NCI-H1105 treated with DMSO at 0.1 percent for 48 hours (cell line): ENCODE measurements at regions not wholly inside any gene's neighbourhood (a gene's known extent, or its start where the extent isn't known, plus 50 kb on each side); places are given as distances from the start of the nearest gene placed in this dataset.
"Not testable (repeated sequence)": the region's sequence is repeated elsewhere in the genome, so short reads cannot be mapped to it uniquely, and the experiment has no call there.

Experiments used
- DNase-seq: peaks from one replicate; lab custom pipeline; 2025; lab: John Stamatoyannopoulos, UW

DNA sequence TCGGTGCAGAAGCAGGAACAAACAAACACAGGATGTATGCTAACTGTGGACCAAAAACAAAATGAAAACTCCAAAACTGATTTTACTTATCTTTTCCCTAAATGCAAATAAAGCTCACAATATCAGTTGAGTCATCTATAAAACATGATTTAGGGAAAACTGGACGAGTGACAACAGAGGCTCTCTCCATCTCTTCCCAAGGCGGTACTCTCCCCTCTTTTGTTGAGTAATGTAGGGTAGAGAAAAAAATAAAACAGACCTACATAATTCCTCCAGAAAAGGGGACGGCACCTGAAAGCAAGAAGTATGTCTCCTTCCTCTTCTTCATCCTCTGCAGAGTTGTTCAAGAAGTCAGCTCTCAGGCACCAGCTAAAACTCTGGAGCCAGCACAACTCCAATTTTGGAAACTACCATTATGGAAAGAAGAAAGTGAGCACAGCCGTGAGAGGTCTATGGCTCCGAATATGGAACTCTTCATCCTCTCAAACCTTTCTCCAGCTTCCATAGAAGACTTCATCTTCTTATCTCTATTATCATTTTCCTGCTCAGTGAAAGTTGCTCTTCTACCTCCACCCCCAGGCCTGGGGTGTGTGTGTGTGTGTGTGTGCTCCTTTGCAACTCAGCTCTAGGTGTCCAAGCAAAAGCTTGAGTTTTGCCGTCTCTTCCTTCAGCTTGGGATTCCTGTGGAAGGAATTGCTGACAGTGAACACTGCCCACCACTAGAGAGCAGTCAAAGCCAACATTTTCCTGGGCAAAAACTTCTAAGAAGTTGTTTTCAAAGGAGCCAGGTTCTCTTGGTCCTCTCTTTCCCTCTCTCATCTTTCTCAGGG, 155.4 kb downstream of the DIO2 start:
- peak; percentile 47 for DNase-seq

DNA sequence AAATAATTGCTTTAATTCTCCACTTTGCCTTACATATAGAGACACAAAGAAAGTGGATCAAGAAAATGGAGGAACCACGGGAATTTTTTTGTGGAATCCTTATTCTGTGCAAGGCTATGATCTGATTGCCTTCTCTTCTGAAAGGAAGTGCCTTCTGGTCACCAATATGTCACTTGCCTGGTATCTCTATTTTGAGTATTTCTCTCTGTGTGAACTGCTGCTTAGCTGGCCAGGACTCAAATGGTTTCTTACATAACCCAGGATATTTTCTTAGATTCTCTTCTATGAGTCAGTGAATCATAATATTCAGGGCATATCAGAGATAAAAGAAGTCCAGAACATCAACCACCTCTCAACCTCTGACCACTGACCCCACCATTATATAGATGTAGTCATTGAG, 156.1 kb downstream of the DIO2 start:
- no peak for DNase-seq

DNA sequence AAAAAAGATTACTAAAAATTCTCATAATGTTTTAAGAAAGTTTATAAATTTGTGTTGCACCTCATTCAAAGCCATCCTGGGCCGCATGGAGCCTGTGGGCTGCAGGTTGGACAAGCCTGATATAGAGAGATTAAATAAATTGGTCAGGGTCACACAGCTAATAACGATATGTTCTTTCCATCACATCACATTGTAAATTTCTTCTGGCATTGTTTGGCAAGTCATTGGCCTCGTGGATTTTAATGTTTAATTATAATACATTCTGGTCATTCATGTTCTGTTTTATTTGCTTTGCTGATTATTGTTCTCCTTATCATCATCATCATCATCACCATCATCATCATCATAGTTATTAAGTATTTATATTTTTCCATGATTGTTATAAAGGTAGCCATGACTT, 157.3 kb downstream of the DIO2 start:
- DNase-seq = no peak

DNA sequence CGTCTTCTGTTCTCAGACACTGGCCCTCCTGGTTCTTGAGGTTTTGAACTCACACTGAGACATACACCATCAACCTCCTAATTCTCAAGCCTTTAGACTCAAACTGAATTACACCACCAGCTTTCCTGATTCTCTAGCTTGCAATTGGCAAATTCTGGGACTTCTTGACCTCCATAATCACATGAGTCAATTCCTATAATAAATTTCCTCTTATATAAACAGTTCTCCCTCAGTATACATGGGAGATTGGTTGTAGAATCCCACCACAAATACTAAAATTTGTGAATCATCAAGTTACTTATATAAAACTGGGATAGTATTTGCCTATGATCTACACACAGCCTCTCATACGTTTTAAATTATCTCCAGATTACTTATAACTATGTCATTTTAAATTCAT, 162.2 kb downstream of the DIO2 start:
- DNase-seq = no peak

DNA sequence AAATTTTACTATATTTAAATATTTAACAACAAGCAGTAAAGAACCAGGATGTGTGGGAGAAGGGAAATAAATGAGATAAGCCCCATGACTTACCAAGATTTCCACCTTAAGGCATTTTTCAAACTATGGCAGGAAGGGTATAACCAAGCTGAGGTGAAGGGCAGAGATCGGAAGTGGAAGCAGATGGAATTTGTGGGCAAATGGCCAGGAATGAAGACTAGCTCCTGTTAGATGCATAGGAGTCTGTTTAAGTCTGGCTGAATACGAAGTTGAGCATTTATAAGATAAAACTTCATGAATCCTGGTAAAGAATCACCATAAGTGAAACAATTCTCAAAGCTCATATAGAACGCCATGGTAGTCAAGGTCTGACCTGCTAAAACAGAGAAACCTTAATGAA, 163.5 kb downstream of the DIO2 start:
- peak; percentile 10 for DNase-seq

DNA sequence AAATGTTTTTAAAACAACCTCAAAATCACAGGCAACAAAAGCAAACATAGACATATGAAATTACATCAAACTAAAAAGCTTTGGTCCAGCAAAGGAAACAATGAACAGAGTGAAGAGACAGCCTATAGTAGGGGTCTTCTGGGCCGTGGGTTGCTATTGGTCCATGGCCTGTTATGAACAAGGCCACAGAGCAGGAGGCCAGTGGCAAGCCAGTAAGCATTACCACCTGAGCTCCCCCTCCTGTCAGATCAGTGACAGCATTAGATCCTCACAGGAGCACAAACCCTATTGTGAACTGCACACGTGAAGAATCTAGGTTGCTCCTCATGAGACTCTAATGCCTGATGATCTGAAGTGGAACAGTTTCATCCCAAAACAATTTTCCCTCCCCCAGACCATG, 174.0 kb downstream of the DIO2 start:
- DNase-seq = no peak

DNA sequence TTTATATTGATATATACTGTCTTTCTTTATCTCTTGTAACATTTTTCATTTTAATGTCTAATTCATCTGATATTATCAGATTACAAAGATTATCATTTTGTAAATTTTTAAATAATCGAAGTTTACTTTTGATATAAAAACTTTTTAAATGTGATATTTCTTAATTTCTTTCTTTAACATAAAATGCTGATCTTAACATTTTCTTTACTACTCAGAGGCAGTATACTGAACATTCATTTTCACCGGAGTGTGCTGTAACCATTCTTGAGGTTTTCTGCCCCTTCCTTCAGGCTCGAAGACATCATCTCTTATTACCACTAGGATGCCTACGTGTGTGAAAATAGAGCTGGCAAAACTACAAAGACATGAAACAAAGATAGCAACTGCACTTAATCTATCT, 186.9 kb downstream of the DIO2 start:
- DNase-seq = no peak

DNA sequence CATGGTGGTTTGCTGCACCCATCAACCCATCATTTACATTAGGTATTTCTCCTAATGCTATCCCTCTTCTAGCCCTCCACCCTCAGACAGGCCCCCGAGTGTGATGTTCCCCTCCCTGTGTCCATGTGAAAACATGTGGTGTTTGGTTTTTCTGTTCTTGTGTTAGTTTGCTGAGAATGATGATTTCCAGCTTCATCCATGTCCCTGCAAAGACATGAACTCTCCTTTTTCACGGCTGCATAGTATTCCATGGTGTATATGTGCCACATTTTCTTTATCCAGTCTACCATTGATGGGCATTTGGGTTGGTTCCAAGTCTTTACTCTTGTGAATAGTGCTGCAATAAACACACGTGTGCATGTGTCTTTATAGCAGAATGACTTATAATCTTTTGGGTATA, 192.8 kb downstream of the DIO2 start:
- DNase-seq = not testable (repeated sequence)

DNA sequence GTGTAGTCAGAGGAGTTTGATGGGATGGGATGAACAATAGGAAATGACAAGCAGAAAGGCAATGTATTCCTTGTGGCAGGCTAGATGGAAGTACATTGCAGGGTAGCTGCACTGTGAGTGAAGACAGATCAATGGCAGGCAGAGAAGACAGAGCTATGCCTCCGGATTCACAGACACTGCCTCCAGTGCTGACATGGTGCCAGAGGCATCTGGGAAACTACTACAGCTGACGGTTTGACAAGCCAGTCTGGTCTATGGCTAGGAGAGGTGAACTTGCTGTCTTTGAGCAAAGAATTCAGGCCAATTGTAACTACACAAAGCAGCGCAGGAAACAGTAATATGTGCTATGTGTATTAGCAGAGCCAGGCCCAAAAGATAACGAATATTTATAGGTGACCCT, 193.5 kb downstream of the DIO2 start:
- no peak for DNase-seq

DNA sequence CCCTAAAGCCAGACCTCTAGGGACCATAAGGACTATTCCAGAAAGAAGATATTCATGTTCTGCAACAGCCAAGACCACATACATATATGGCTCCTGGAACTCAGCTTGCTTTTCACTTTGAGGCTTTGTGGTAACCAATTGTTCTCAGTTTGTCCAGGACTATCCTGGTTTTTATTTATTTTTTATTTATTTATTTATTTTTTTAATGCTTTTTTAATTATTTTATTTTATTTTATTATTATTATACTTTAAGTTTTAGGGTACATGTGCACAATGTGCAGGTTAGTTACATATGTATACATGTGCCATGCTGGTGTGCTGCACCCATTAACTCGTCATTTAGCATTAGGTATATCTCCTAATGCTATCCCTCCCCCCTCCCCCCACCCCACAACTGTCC, 201.1 kb downstream of the DIO2 start:
- not testable (repeated sequence) for DNase-seq

DNA sequence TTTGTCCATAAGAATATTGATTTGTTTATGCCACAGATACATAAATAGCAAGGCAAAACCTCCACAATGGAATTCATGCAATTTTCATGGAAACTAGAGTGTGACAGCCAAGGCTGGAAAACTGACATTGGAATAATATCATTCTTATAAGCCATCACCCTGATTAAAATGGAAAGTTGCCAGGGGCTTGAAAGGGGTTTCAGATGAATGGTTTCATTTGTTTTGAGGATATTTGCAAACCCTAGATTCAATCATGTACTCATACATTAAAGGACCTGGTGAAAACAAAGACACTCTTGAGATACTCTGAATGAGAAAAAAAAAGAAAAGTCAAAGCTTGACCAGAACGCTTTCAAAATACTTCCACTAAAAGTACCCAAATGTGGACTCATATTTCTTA, 205.7 kb downstream of the DIO2 start:
- peak; percentile 81 for DNase-seq

DNA sequence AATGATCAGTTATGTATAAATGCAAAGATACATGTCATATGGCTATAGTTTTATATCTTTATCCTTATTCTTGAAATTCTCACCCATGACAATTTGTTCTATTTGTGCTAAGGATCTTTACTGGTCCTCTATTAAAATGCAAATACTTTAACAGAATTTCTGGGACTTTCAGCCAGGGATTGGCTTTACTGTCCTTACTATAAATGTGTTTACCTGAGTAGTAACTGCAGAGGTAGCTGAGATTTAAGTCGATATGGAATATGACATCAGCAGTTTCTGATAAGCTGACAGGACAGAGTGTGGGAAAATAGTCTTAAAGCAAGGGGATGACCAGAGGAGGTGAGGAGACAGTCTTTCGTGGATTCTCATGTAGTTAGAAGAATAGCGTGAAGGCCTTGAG, 206.4 kb downstream of the DIO2 start:
- DNase-seq = no peak

DNA sequence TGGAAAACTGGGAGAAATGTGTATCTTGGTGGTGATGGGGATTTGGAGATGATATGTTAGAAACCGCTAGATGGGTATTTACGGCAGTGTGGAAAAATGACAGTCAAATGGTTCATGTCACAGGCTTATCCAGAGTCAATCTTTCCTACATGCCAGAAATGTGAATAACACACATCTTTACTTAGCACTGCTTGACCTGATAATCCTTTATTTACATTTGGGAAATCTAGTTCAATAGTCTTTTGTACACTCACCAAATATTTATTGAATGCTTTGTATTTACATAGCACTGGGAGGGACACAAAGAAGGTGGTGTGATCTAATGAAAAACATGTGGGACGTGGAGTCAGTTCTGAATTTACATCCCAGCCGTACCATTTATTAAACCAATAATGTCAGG, 208.2 kb downstream of the DIO2 start:
- DNase-seq = no peak

DNA sequence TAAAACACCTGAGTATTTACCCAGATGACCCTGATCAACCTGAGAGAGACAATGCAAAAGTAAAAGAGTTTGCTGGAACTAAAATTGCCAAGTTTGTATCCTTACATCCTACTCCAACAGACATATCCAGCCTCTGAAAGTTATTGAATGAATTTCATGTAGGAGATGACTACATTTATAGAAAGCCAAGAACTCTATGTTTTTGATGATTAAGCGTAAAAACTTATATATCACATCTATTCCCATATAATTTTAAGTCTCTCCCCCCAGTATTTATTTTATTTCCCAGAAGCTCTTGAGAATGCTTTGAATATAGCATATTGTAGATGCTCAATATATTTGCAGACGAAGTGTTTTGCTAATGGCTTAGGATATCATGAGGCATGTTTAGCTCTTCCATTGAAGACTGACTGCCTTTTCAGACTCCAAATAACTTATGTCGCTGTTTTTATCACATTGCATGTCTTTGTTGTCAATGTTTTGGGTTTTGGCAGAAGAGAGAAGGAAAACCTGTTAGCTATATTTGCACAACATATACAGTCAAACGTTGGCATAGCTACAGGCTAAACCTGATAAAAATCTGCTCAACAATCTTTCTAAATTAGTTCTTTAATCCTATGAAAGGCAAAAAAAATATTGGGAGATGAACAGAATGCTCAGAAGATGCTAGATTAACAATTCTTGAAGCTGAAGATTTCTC, 213.6 kb downstream of the DIO2 start:
- no peak for DNase-seq

DNA sequence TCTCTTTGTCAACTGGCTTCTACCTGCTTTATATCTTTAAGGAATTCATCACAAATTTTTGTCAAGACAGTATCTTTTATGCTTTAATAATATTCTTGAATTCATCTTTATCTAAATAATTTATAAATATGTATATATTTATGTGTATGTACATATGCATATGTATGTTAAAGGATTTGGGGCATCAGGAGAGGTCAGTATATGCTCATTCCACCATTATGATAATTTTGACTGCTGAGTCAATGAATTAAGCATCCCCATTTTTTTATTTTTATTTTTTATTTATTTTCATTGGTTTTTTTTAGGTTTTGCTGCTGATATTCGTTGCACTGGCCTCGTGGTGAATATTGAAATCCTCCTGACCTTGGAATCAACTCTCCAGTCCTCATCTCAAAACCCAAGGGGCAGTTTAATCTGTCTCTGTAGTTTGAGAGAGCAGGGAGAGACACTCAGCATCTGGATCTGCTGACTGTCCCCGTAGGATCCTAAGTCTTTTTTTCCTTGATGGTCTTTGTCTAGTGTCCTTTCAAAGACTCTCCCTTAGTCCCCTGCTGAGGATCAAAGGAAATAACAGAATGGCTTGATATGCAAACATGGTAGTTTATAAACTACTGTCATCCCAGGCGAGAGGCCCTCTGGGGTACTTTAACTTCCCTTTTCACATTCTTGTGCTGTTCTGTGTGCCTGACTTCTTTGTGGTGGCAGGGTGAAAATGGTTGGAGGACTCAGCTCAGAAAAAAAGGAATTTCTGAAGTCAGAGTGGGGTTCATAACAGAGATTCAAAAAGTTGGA, 218.7 kb downstream of the DIO2 start:
- DNase-seq = no peak

DNA sequence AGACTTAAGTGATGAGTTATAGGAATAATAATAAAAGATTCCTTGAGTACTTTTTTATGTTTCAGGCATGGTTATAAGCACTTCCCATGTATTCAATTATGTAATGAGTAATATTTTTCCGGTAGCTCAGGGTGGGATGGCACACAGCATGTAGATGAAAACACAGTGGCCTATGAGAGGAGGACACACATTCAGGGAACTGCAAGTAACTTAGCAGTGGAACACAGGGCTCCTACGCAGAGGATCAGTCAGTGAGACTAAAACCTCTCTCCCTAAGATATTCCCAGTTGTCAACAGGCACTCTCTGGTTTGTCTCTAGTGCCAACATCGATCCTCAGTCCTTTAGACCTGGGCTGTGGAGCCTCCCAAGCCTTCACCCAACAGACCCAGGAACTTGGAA, 219.4 kb downstream of the DIO2 start:
- DNase-seq = no peak

DNA sequence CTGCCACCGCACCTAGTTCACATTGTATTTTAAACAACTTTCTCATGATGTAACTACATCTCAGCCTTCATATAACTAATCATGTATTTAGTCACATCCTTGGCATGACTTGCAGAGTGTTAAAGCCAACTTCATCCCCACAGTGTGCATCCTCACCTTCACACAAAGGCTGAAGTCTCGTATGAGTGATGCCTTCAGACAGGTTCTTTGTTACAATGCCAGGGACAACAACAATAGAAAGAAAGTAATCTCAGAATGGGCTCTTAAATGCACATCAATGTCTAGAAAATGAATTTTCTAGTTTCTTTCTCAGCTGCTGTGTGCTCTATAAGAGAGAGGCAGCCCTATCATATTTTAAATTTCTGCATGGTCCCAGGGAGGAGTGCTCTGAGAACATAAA, 221.3 kb downstream of the DIO2 start:
- DNase-seq = no peak

DNA sequence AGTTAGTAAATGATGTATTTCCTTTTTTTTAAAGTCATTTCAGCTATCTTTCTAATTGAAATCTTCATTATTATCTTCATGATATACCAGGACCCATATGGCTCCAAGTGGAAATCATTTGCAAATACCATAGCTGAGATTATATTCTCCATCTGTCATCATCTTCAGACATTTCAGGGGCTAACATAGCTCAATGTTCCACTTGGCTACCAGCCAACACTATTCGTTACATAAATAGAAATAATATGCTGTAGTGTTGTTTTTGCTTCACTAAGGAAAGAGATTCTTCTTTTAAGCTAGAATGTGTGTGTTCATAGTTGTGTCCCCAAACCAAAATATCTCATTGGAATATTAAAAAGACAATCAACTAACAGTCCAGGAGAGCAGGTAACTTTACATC, 225.1 kb downstream of the DIO2 start:
- DNase-seq = no peak

DNA sequence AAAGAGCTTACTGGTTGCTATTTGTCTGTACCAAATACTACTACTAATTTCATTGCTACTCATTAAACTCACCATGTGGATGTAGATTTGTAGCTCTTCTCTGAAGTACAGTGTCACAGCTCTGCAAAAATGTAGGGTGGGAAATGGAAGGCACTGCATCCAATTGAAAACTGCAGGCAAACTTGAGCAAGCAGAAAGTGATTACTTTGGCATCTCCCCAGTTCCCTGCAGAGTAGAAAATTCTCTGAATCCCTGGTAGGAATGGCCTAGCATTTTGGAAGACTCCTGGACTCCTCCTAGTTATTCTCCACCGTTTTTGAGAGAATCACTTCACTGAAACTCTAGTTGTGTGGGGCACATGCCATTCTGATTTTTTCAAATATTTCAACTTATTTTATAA, 239.1 kb downstream of the DIO2 start:
- DNase-seq = no peak

DNA sequence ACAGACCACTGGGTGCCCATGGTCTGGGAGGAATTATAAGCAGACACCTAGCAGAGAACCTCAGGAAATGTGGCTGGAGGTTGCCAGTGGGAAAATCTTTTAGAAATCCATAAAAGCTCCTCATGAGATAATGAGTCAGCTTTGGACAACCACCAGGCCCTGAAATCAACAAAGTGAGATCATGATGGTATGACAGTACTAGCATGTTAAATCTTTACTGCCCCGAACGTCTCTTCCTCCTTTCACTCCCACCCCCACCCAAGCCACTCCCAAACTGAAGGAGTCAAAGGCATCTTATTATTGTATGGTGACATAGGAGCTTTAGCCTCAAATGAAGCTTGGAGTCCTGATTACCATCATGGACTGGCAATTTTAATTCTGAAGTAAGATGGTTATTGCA, 240.0 kb downstream of the DIO2 start:
- no peak for DNase-seq

DNA sequence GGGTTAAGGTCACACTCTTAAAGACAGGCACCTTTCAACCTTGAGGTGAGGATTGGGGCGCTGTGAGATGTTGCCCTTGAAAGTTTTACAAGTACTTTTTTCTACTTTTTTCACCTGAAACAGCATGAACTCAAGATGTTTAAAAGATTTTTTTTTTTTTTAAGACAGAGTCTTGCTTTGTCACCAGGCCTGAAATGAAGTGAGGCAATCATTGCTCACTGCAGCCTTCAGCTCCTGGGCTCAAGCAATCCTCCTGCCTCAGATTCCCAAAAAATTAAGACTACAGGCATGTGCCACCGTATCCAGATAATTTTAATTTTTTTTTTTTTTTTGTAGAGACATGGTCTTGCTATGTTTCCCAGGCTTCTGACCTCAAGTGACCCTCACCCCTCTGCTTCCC, 243.9 kb downstream of the DIO2 start:
- no peak for DNase-seq

DNA sequence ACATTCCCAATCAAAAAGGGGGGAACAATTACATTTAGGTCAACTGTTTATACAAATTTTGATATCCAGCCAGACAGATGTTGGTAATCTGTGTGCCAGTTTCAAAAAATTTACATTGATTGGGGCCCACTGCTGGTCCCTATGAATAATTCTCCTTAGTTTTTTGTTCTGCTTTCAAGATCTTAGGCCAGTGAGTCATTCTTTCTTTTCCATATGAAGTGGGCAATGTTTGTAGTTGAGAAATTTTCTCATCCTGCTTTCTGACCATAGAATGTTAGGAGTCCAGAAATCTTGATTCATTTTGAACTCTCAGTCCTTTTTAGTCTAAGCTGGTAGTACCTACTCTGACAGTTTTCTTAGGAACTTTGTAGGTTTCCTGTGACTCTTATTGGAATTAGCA, 244.3 kb downstream of the DIO2 start:
- DNase-seq = no peak

DNA sequence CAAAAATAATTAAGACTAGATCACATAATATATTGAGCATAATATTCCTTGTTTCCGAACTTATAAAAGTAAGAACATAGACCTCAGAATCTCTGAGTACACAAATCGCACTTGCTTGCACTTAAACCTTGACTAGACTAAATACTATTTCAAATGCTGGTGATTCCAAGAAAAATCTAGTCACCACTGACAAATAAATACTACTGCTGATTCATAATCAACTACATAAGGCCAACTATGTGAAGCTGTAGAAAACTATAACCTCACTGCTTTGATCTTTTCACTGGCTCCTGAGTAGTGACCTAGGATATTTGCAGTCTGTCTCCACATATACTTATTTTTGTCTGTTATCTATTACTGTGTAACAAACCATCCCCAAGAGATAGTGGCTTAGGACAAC, 245.4 kb downstream of the DIO2 start:
- DNase-seq = no peak
